NCI-H2107 treated with DMSO at 0.1 percent for 48 hours (cell line): ENCODE measurements at regions not wholly inside any gene's neighbourhood (a gene's known extent, or its start where the extent isn't known, plus 50 kb on each side); places are given as distances from the start of the nearest gene placed in this dataset.

Experiments used
- DNase-seq: peaks from one replicate; lab custom pipeline; 2025; ENCODE audit not compliant: unreplicated experiment; lab: John Stamatoyannopoulos, UW

DNA sequence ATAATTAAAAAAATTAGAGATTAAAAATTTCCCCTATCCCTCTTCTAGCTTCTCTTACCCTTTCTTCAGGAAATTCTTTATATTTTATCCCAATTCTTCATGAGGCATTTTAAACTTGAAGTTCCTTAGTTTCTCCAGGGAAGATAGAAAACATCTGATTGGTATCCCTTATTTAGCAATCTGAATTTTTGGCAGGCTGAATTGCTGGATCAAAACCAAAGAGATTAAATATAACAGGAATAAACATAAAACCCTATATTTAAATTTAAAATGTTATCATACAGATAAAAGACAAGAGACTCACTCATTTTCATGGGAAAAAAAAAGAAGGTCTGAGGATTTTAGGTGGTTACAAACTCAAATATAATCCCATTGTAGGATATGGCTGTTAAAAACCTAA lies 204.2 kb downstream of the CHRM3 start:
- DNase-seq = no peak

DNA sequence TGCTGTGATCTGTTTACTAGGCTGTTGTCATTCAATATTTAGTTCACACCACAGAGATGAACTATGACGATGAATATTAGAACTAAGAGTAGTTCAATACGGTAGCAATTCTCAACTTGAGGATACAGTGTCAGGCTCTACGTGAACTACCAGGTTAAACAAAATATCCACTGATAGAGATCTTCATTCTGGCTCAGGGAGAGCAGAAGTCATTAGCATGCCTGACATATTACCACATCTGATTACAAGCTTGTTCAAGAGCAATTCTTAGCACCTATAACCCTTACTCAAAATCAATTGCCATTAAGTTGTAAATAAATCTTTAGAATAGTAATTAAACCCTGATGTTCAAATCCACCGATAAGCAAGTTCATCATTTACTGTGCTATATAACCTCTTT lies 207.2 kb downstream of the CHRM3 start:
- DNase-seq = no peak

DNA sequence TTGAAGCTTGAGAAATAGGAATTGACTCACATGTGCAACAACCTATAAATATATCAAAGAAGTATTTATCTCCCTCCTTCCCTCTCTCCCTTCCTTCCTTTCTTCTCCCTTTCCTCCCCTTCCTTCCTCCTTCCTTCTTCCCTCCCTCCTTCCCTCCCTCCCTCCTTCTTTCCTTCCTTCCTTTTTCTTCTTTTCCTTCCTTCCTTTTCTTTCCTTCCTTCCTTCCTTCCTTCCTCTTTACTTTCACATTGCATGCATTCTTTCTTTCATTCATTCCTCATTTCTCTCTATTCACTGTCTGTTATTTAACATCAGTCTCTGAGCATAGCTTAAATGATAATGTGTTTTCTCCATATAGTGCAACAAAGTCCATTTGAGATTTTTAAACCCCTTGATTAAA lies 214.2 kb downstream of the CHRM3 start:
- DNase-seq = no peak

DNA sequence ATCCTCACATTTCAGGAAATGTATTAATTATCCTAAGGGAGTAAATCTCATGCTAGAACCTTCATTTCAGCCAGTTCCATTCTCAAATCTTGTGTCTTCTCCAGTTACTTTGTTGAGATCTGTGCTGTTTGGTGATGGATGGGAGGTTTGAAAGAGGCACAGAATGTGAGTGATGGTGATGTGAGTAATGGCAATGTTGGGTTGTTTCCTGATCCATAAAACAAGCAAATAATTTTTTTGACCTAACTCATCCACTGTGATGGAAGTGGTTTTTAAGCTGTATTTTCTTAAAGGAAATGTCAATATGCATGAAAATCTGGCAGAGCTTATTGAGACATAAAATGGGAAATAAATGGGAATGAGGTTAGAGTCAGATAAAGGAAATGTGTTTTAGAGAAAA lies 214.7 kb downstream of the CHRM3 start:
- DNase-seq = no peak

DNA sequence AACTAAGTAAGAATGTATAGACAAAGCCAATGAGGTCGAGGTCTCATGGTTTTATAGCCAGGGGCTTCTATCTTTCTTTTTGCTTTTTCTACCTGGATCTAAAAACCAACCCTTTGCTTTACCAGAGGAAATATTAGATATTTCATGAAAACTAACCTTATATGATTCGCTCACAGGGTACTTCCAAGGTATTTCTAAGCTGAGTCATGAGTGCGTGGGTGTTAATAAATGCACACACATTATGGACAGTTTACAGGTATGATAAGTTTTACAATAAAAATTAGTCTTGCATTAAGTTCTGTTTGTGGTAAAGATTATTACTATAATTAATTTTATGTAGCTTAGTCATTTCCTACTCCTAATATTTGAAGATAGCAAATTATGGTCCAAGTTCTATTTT lies 217.2 kb downstream of the CHRM3 start:
- DNase-seq = no peak

DNA sequence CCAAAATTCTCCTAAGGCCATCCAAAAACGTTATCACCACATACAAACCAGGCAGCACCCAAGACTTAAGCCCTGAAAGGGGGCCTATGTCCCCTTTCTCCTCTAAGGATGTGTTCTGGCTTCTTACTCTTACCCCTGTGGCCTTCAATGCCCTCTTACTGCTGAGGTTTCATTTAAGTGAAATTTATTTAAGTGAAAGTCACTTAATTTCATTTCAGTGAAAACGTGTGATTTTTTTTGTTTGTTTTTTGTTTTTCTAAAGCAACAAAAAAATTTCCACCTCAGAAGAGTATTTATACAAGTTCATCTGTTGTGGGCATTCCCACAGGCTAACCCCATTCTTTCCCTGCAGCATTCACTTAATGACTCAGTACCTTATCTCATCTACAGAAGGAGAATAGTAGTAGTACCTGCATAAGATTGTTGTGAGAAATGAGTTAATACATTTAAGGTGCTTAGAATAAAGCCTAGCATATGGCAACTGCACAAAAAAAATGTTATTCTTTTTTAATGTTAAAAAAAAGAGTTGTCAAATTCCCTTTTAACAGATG lies 220.6 kb downstream of the CHRM3 start:
- DNase-seq = no peak

DNA sequence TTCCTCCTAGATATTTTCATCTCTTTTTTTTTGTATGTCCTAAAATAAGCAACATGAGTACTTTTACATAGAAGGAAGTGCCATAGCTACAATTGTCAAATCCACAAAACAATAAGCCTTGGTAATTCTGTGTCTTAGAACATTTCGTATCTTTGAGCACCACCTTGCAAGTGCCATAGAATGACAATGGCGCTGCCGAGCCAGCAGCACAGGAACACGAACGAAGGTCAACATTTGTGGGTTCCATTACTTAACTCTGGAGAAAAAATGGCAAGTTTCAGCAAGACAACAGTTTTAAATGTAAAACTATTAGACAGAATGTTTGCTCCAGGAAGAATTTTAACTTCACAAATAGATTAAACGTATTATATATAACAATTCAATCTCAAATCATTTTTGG lies 222.1 kb downstream of the CHRM3 start:
- no peak for DNase-seq

DNA sequence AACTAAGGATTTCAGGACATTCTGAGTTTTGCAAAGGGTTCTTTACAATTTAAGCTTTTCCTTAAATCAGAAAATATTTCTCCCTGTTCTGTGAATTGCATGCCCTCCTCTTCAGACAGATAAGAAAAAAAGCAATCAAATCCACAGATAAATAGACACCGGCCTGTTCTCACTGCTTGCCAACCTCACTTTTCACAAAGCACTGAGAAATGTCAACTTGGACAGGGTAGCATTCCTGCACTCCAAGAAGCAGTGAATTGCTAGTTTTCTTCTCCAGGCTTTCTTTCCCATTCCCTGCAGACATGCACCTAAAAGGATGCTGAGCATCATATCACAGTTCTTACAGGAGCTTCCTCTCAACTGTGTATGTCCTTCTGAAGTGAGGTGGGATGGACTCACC lies 226.0 kb downstream of the CHRM3 start:
- no peak for DNase-seq

DNA sequence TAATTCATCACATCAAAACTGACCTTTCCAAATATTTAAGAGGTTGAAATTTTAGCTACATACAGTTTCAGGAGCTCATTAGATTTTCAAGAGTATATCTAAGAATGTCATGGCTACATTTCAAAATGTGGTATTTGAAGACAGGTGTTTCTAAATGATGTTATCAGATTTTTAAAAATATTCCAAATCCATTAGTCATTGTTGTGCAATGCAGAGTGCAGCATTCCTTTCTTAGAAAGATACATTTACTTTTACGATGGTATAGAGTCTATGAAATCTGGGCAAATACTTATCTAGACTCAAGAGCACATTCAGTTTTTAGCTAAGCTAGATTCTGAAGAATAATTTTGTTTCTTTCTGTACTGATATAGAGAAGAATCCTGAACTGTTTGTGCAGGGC lies 230.3 kb downstream of the CHRM3 start:
- no peak for DNase-seq

DNA sequence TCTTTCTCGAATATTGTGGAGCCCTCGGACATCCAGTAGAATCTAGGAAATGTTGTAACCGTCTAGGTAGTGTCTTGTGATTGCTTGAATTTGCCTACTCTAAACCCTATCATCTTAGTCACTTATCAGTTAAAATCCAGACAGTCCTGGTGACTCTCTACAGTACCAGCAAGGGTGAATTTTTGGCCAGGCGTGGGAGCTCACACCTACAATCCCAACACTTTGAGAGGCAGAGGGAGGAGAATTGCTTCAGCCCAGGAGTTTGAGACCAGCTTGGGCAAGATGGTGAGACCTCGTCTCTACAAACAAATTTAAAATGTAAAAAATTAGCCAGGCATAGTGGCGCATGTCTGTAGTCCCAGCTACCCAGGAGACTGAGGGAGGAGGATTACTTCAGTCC lies 230.9 kb downstream of the CHRM3 start:
- no peak for DNase-seq

DNA sequence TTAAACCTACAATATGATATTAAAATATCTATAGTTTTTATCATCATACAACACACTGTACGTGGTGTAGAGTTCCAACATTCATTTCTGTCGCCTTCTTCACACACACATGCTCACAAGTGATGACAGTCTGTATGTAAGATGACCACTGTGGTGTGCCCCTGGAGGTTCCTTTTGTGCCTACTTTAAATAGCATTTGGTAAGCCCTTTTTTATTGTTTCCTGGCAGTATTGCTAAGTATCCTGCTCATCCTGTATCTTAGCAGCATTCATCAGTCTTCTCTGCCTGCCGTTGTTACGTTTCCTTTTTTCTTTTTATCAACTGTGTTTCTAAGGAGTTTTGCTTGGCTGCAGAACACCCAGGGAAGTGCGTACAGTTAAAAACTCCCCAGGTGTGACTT lies 231.4 kb downstream of the CHRM3 start:
- no peak for DNase-seq

DNA sequence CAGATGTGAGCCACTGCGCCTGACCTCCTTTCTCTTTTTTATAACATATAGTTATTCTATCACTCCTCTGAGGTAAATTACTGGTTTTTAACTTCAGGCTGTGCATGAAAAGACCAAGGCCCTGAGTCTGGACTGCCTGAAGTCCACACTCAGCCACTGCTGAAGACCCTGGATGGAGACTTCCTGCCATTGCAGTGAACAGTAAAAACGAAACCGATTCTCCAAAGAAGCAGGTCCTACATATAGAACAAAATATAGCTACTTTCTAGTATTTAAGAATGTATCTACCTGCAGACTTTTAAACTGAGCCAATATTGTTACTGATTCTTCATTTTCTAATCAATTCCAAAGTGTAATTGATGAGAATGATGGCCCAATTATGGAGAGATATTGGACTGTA lies 232.8 kb downstream of the CHRM3 start:
- DNase-seq = no peak

DNA sequence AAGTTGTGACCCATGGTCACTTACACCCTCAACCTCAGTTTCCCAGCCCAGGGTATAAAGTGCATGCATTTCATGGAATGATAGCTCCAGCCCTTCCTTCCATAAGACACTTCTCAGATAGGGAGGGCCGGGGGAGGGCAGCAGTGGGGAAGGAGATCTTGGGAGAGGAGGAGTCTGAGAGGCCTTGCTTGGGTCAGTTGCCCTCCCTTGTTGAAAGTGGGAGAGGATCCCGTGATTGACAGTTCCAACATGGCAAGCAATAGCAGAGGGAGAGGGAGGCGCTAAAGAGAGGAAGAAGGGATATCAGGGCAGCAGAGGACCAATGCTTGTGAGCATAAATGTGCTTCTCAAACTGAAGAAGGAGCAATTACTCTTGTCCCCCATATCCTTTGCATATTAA lies 244.4 kb downstream of the CHRM3 start:
- DNase-seq = no peak

DNA sequence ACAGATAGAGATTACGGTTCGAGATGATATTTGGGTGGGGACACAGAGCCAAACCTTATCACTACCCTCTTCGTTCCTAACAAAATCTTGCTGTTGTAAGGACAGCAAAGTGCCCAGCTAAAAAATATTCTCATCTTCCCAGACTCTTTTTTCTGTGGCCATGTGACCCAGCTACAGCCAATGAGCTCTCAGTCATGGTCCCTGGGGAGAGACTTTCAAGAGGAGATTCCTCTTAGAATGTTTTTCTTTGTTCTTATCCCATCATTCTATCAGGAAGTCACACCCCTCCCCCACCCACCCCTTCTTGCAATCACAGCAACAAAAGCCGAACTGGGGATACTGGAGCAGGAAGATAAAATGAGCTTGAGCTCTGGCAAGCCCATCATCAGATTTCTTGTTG lies 247.1 kb downstream of the CHRM3 start:
- DNase-seq = no peak

DNA sequence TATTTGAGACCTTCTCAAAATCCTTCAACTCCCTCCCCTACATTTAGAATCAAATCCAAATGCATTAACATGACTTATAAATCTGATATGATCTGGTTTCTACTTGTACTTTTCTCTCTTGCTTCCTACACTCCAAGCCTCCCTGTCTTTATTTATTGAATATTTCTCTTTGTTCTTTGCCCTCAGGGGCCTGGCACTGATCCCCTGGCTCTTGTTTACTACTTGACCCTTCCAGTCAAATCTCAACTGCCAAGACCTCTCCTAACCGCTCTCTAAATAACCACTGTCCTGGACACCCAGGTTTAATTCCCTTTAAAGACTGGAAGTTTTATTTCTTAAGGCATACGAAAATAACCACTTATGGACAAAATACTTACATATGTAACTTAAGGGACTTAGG lies 248.9 kb downstream of the CHRM3 start:
- DNase-seq = no peak

DNA sequence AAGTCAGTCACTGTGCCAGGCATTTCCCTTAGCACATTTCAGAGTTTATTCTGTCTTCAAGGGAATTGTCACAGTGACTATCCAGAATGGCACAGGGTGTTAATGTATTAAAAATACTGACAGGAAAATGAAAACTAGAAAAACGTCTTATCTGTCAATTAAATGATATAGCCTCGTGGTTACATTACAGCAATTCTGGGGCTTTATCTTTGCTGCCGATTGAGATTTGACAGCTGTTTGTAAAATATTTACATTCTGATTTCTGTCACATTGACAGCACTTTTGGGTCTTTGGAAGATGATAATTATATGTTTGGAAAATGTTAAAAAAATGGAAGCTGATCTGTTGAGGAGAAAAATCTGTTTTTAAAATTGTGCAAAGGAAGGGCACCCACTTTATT lies 250.0 kb downstream of the CHRM3 start:
- DNase-seq = no peak

DNA sequence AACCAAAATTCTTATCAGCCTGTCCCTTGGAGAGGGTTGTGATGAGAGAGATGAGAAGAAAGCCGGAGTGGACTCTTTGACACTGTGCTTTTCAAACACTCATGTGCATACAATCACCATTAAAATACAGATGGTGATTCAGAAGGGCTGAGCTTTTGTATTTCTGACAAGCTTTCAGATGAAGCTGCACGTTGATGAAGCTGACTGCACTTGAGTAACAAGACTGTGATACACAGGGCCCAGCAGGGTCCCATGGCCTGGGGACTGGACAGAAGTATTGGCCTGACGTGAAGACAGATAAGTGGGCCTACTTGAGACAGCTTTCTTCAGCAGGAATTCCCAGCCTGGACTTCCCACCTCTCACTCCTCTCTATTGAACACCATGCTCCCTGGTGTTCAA lies 258.2 kb downstream of the CHRM3 start:
- DNase-seq = no peak

DNA sequence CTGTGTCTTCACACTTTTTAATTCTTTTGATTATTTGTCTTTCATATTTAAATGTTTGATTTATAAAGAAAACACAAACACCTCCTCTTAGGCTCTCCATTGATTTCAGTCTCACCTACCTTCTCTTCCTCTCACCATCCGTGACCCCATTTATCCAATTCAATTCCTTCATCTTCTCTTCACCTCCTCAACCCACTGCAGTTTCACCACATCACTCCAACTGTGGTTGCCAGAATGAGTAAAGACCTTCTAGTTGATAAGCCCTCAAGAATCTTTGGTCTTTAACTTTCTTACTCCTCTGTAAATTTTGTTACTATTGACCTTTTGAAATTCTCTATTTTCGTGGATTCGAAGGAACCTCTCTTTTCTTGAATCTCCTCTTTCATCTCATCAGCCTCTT lies 260.7 kb downstream of the CHRM3 start:
- no peak for DNase-seq

DNA sequence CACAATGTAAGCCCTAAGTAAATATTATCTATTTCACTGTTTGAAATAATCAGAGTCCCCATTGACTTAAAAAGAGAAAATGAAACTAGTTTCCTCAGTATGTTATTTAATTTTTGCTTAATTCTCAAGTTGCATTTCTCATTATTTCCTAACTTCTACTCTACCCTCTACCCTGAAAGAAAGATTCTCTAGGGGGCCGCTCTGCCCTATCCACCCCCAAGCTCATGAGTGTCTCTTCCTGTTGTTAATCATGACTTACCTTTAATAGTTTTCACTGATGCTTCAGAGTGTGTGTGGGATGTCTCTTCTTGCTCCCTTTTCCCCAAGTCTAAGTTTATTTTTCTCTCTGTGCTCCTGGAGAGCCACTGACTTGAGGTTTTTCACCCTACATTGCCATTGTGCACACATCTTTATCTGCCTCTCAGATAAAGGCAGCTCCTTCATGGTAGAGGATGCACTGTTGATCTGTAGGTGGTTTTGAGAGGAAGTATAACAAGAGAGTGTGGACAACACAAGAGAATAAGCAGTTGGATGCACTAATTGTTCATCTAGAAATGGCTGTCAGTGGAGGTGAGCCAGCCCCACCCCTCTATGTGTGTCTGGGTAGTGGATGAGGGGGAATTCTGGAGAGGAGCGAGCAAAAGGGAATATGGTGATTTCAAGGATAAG lies 261.7 kb downstream of the CHRM3 start:
- DNase-seq = no peak

DNA sequence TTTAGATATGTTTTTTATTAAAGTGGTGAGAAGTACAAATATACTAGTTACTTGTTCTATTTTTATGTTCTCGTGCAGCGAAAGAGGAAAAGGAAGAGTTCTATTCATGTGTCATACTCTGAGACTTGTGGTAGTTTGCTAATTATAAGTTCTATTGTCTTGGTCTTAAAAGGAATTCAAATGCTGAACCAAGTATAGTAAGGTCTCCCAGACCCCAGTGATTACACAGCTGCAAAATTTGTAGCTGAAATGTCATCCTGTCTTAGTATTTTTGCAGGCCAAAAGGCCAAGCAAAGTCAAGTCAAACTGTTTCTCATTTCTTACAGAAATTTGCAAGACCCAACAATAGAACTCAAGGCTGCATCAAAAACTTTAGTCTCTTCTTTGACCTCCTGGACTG lies 268.7 kb downstream of the CHRM3 start:
- no peak for DNase-seq

DNA sequence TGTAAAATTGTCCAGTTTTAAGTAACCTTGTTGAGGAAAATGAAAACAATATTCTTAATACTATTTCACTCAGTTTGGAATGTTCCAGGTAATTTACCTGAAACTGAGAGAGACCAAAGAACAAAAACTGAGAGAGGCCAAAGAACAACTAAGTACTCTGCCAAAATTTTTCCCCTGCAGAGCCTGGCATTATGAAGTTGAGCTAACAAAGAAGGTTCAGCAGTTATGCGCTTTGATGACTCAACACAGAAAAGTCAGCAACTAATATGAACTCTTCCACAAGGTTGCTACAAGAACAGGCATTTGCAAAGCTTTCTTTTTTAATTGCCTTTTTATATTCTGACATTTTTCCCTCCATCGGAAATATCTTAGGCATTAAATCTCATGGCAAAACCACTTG lies 270.9 kb downstream of the CHRM3 start:
- no peak for DNase-seq

DNA sequence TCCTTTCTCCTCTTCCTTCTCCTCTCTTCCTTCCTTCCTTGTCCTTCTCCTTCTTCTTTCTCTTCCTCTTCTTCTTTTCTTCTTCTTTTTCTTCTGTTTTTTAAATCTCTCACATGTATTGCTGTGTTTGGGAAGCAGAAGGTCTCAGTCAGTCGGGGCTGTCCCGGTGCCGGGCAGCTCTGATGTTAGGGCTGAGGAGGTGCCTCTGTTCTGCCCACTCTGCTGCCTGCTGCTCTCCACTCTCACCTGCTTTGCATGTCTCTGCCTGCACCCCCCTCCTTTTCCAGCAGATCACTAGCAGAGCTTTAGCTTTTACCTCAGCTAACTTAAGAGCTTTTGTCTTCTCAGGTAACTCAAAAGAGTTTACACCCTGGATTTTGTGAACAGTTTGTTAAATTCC lies 276.6 kb downstream of the CHRM3 start:
- no peak for DNase-seq

DNA sequence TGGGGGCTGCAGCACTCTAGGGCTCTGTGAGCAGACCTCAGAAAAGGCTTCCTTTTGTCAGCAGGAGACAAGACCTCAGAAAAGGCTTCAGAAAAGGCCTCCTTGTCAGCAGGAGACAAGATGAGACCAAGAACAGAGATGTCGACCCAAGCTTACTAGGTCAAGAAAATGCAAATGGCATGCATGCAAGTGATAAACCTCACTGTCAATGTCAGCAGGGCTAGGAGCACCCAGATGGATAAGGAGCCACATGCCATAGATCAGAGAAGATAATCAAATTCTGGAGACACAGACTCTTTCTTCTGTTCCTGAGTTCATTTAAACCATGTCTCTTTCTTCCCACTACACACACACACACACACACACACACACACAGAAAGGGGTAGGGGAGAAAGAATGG lies 285.9 kb downstream of the CHRM3 start:
- no peak for DNase-seq
